Spleen (tissue), 11 donors: ENCODE measurements at regions not wholly inside any gene's neighbourhood (a gene's known extent, or its start where the extent isn't known, plus 50 kb on each side); places are given as distances from the start of the nearest gene placed in this dataset.

Experiments used
- DNase-seq: peaks from one replicate; pipeline ENCODE4 v3.0.0-alpha.2; 2020
- H3K27ac ChIP-seq, 8 donors: fragments of 200-600 bp; sonication (generic) in 7 of 8; 1 replicate in 4 of 8; 2 replicates in 4 of 8; pipeline versions ENCODE4 v1.5.0 to v1.8.0; 2016 to 2021; ENCODE audit warnings: inconsistent platforms in 4 of 8, mild to moderate bottlenecking in 4 of 8, moderate library complexity in 1 of 8
- H3K27me3 ChIP-seq, 7 donors: fragments of 200-600 bp; sonication (generic) in 6 of 7; replicated peaks in 1 of 7; 1 replicate in 4 of 7; 2 replicates in 3 of 7; pipeline versions ENCODE4 v1.5.0 to v1.8.0; 2016 to 2021; ENCODE audit warnings: inconsistent platforms in 3 of 7, mild to moderate bottlenecking in 1 of 7
- H3K36me3 ChIP-seq, 6 donors: fragments of 200-600 bp; sonication (generic) in 5 of 6; 1 replicate in 4 of 6; 2 replicates in 2 of 6; pipeline versions ENCODE4 v1.5.0 to v1.8.0; 2016 to 2021; ENCODE audit warnings: inconsistent platforms in 2 of 6
- H3K4me1 ChIP-seq, 6 donors: fragments of 200-600 bp; sonication (generic) in 5 of 6; 1 replicate in 3 of 6; 2 replicates in 3 of 6; pipeline versions ENCODE4 v1.5.0 to v1.8.0; 2016 to 2021; ENCODE audit warnings: inconsistent platforms in 3 of 6
- H3K4me3 ChIP-seq, 8 donors: fragments of 200-600 bp; sonication (generic) in 7 of 8; 1 replicate in 4 of 8; 2 replicates in 4 of 8; pipeline versions ENCODE4 v1.5.0 to v1.8.0; 2016 to 2021; ENCODE audit warnings: inconsistent platforms in 4 of 8, mild to moderate bottlenecking in 4 of 8, moderate library complexity in 2 of 8
- H3K9me3 ChIP-seq, 8 donors: fragments of 200-600 bp; sonication (generic) in 7 of 8; 1 replicate in 4 of 8; 2 replicates in 4 of 8; pipeline versions ENCODE4 v1.5.0 to v1.8.0; 2016 to 2021; ENCODE audit warnings: inconsistent platforms in 4 of 8
- POLR2A ChIP-seq, 3 donors: fragments of 450-650 bp; IDR thresholded peaks; one replicate each; pipeline ENCODE4 v1.5.1; 2017; ENCODE audit warnings: antibody characterized with exemption in 3 of 3, mild to moderate bottlenecking in 1 of 3
- POLR2AphosphoS5 ChIP-seq, 3 donors: sonication (generic); formaldehyde crosslinking; IDR thresholded peaks; one replicate each; pipeline ENCODE4 v1.5.1; 2017; ENCODE audit warnings: antibody characterized with exemption in 3 of 3
- WGBS, 5 donors: extraction: QIAGEN DNeasy Blood & Tissue Kit in 3 of 5; methylation state at CpG; one replicate each; pipeline versions ENCODE4 v1.1.5 to v1.1.7; 2013 to 2018; 5-methylcytosine and 5-hydroxymethylcytosine counted together
- intact Hi-C: fragments of 100-400 bp; cut with DNase I; formaldehyde crosslinking; loops from one replicate; pipeline ENCODE4 v1.15.0; 2023; ENCODE audit warnings: low total_unique reads
- TF ChIP-seq, protein P1 (sequence below), 11 experiments: fragments of 200-600 bp in 7 of 11; fragments of 450-650 bp in 4 of 11; sonication (generic) in 4 of 11; IDR thresholded peaks in 8 of 11; conservative IDR thresholded peaks in 3 of 11; 1 replicate in 7 of 11; 2 replicates in 4 of 11; pipeline versions ENCODE4 v1.4.0 to v1.8.0; 2016 to 2021; ENCODE audit warnings: antibody characterized with exemption in 11 of 11, inconsistent platforms in 4 of 11, mild to moderate bottlenecking in 1 of 11
- donor health status: healthy with polysubstance abuse.
- donor health status: DM: no; HTN: no; CAD: no; lungs with moderate emphysema.
- donor health status: DM: no; HTN: no; CAD: no.
- donor health status: Bipolar disorder and iron deficiency.
- donor health status: healthy.
- donor health status: DM: no; HTN: no; CAD: no.
- donor health status: DM: yes; HTN: yes; CAD: no.

DNA sequence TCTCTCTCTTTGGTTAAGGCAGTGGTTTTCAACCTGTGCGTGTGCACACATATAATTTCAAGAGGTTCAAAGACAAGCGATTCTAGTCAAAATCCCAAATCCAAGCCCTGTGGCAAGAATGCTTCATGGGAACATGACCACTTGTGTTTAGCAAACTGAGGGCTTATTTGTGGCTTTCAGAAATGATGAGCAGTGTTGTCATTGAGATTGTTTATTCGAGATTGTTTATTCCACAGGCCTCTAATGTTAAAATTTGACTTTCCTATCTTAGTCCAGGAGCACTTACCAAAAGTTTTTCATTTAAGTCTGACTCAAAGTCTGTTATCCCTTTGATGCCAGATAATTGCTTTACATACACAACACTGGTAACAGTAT, 111.1 kb upstream of the ELL2 start:
- Histone ChIP-seq H3K4me3 (no peak overlapping the region), H3K9me3 (no peaks in the 10 kb centered on the region), H3K27ac (no peak overlapping the region), H3K4me1 (peaks cover 0 to 4% (median 0%) of the 10 kb centered on the region in 6 donors), H3K27me3 (no peaks in the 10 kb centered on the region), H3K36me3 (no peaks in the 10 kb centered on the region)
- TF ChIP-seq POLR2A (IDR thresholded peaks at IDR 0.05), result no peak
- TF ChIP-seq POLR2AphosphoS5 (IDR thresholded peaks at IDR 0.05), result no peak
- DNase-seq, result no peak
- WGBS, 5 donors, result 88 to 97% (median 93%) methylated on average over 3 of the region's 3 CpGs
- intact Hi-C loops, result no loop called here

DNA sequence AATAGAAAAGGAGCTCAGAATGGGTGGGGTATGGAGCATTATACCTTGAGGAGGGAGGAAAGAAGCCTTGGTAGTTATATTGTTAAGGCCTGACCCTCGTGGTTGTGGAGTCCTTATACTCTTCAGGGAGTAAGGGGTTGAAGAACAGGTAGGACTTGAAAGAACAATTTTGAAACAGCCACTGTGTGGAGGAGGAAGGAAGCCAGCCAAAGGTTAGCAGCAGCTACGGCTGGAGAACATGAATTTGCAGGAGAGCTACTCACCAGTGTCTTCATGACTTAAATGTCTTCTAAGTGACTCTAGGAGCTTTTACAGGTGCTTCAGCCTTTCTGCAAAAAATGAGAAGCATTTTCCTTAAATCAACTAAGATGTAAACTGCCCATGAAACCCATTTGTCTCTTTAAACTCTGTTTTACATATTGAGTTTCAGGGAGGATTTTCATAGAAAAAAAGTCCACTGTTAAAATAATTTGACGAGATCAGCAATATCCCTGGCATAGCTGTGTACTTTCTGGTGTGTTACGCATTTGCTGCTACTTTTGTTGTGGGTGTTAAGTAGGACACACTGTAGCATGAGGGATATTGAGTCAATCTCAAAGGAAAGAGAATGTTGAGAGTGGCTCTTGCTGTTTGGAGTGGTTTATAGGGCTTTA, 110.6 kb upstream of the ELL2 start:
- Histone ChIP-seq H3K4me1 (peaks cover 0 to 5% (median 0%) of the 10 kb centered on the region in 6 donors), H3K4me3 (no peak overlapping the region), H3K27ac (no peak overlapping the region), H3K9me3 (no peaks in the 10 kb centered on the region), H3K36me3 (no peaks in the 10 kb centered on the region), H3K27me3 (no peaks in the 10 kb centered on the region)
- TF ChIP-seq POLR2AphosphoS5 (IDR thresholded peaks at IDR 0.05) (no peak), POLR2A (IDR thresholded peaks at IDR 0.05) (no peak)
- TF ChIP-seq, protein P1, sequence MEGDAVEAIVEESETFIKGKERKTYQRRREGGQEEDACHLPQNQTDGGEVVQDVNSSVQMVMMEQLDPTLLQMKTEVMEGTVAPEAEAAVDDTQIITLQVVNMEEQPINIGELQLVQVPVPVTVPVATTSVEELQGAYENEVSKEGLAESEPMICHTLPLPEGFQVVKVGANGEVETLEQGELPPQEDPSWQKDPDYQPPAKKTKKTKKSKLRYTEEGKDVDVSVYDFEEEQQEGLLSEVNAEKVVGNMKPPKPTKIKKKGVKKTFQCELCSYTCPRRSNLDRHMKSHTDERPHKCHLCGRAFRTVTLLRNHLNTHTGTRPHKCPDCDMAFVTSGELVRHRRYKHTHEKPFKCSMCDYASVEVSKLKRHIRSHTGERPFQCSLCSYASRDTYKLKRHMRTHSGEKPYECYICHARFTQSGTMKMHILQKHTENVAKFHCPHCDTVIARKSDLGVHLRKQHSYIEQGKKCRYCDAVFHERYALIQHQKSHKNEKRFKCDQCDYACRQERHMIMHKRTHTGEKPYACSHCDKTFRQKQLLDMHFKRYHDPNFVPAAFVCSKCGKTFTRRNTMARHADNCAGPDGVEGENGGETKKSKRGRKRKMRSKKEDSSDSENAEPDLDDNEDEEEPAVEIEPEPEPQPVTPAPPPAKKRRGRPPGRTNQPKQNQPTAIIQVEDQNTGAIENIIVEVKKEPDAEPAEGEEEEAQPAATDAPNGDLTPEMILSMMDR (IDR thresholded peaks at IDR 0.05 in 8 of 11, conservative IDR thresholded peaks at IDR 0.05 in 3 of 11), result no peak
- 53 to 71% (median 59%) methylated on average over 4 of the region's 4 CpGs for WGBS, 5 donors
- no peak for DNase-seq
- intact Hi-C loops, result no loop called here

DNA sequence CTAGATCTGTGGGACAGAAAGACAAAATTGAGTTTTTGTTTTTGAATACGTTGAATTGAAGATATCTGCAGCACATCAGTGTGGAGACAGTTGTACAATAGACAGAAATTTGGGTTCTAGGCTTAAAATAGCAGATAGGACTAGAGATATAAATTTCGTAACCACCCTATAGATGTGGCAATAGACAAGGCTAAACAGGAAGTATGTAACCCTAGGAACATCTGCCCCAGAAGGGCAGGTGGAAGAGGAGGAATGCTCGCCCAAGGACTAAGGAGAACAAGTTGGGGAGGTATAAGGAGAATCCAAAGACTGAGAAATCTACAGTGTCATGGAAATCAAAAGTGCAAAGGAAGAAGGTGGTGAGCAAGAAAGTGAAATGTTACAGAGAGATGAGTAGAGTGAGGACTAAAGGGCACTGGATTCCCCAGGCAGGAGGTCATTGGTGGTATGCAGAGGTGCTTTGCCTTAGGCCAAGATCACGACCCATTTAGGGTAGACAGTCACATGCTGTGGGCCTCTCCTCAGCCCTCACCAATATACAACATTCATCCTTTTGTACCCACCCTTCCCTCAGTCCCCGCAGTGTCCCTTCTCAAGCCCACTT, 109.1 kb upstream of the ELL2 start:
- 59 to 82% (median 67%) methylated on average over 5 of the region's 5 CpGs for WGBS, 5 donors
- intact Hi-C loops, result no loop called here
- H3K27ac ChIP-seq, result no peak overlapping the region
- H3K4me3 ChIP-seq, result no peak overlapping the region
- DNase-seq, result no peak
- TF ChIP-seq POLR2A (IDR thresholded peaks at IDR 0.05), result no peak
- TF ChIP-seq POLR2AphosphoS5 (IDR thresholded peaks at IDR 0.05), result no peak
- TF ChIP-seq, protein P1 (IDR thresholded peaks at IDR 0.05 in 8 of 11, conservative IDR thresholded peaks at IDR 0.05 in 3 of 11), result no peak
- H3K27me3 ChIP-seq, result no peaks in the 10 kb centered on the region
- no peaks in the 10 kb centered on the region for H3K9me3 ChIP-seq
- peaks cover 0 to 7% (median 0%) of the 10 kb centered on the region in 6 donors for H3K4me1 ChIP-seq
- H3K36me3 ChIP-seq, result no peaks in the 10 kb centered on the region

DNA sequence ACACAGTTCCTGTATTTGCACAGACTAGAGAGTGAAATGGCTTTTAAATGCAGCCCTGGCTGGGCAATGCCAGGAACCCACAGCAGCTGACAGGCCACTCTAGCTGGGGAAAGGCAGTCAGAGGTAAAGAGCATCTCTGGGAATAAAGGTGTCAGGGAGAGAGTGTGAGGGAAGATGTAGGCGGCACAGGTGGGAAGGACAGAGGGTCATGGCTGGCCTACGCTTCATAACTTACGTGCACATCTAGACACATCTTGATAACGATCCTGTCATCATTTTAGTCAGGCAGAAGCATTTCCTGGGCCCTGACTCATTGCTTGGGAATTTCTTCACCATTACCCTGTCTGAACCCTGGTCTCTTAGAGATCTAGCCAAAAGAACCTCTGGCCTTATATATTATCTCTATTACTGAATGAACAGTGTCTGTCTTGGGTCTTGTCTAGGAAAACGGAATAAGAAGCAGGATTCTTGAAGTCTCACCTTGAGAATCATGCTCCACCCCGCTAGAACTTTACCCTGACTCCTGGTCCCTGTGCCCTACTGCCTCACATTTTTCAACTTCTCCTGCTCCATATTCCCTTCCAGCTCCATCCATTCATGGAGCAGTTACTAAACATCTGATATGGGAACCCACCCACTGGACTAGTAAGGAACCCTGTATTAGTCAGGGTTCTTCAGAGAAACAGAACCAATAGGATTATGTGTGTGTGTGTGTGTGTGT, 106.4 kb upstream of the ELL2 start:
- DNase-seq, result no peak
- Histone ChIP-seq H3K4me3 (no peak overlapping the region), H3K27me3 (no peaks in the 10 kb centered on the region), H3K27ac (no peak overlapping the region), H3K4me1 (peaks cover 0 to 8% (median 0%) of the 10 kb centered on the region in 6 donors), H3K9me3 (no peaks in the 10 kb centered on the region), H3K36me3 (no peaks in the 10 kb centered on the region)
- 67 to 88% (median 80%) methylated on average over 6 of the region's 6 CpGs for WGBS, 5 donors
- intact Hi-C loops, result no loop called here
- TF ChIP-seq, protein P1 (IDR thresholded peaks at IDR 0.05 in 8 of 11, conservative IDR thresholded peaks at IDR 0.05 in 3 of 11), result no peak
- no peak for TF ChIP-seq POLR2A (IDR thresholded peaks at IDR 0.05)
- no peak for TF ChIP-seq POLR2AphosphoS5 (IDR thresholded peaks at IDR 0.05)
